NB4 (cell line): ENCODE measurements at regions not wholly inside any gene's neighbourhood (a gene's known extent, or its start where the extent isn't known, plus 50 kb on each side); places are given as distances from the start of the nearest gene placed in this dataset.

Experiments
- DNase-seq: peaks from one replicate; pipeline ENCODE4 v3.0.0; 2010; ENCODE audit warnings: low read depth
- H3K4me3 ChIP-seq: one replicate; pipeline ENCODE4 v1.5.1; 2011; ENCODE audit warnings: mild to moderate bottlenecking, low read depth, low read length, moderate library complexity
- MAX ChIP-seq: IDR thresholded peaks from 2 replicates; pipeline ENCODE4 v1.6.1; 2011; ENCODE audit warnings: low read depth, low read length
- MYC ChIP-seq: IDR thresholded peaks from 2 replicates; pipeline ENCODE4 v1.6.1; 2011; ENCODE audit warnings: low read depth, low read length
- POLR2A ChIP-seq: IDR thresholded peaks from 2 replicates; pipeline ENCODE4 v1.6.1; 2011; ENCODE audit warnings: mild to moderate bottlenecking; ENCODE audit not compliant: insufficient read length; ENCODE audit errors: extremely low read depth
- TF ChIP-seq, protein P1 (sequence below): IDR thresholded peaks from one replicate; pipeline ENCODE4 v1.5.1; 2012; ENCODE audit warnings: low read depth, low read length

DNA sequence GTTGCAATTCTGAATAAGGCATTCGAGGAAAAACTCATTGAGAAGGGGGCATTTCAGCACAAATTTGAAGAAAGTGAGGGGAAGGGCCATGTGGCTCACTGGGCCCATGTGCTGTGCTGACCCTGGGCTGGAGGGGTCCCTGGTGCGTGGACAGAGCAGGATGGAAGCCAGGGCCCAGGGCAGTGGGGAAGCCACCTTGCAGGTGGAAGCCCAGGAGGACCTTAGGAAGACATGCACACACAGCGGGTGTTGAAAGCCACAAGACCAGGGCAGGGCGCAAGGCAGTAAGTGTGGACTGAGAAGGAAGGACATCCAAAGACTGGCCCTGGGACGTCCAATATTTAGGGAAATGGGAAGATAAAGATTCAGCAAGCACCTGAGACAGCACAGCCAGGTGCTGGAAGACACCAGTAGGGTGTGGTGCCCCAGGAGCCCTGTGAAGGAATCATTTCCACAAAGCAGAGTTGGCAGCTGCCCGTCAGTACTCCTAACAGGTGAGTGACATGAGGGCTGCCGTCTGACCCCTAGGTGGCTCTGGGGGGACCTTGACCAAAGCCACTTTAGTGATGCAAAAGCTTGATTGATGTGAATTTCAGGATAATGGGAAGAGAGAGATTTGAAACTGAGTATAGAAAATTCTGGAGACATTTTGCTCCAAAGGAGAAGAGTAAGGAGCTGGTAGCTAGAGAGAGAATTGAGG, 254.4 kb upstream of the EXOC2 start:
- H3K4me3 ChIP-seq, result no peak overlapping the region
- TF ChIP-seq MAX, result no peak
- TF ChIP-seq, protein P1, sequence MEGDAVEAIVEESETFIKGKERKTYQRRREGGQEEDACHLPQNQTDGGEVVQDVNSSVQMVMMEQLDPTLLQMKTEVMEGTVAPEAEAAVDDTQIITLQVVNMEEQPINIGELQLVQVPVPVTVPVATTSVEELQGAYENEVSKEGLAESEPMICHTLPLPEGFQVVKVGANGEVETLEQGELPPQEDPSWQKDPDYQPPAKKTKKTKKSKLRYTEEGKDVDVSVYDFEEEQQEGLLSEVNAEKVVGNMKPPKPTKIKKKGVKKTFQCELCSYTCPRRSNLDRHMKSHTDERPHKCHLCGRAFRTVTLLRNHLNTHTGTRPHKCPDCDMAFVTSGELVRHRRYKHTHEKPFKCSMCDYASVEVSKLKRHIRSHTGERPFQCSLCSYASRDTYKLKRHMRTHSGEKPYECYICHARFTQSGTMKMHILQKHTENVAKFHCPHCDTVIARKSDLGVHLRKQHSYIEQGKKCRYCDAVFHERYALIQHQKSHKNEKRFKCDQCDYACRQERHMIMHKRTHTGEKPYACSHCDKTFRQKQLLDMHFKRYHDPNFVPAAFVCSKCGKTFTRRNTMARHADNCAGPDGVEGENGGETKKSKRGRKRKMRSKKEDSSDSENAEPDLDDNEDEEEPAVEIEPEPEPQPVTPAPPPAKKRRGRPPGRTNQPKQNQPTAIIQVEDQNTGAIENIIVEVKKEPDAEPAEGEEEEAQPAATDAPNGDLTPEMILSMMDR, result no peak
- TF ChIP-seq MYC, result no peak
- no peak for TF ChIP-seq POLR2A
- no peak for DNase-seq

- H3K4me3 ChIP-seq, result no peak overlapping the region
- TF ChIP-seq POLR2A (no peak), MYC (no peak), MAX (no peak)
- TF ChIP-seq, protein P1, result no peak
- DNase-seq, result no peak
These were observed 253.6 kb upstream of the EXOC2 start for GRCh38 chr6:946546-946945.

GRCh38 chr6:939526-940252, 246.8 kb upstream of the EXOC2 start:
- TF ChIP-seq, protein P1, result no peak
- no peak for TF ChIP-seq MYC
- no peak for TF ChIP-seq MAX
- TF ChIP-seq POLR2A, result no peak
- H3K4me3 ChIP-seq, result no peak overlapping the region
- no peak for DNase-seq

GRCh38 chr6:938916-939315, 246.0 kb upstream of the EXOC2 start:
- no peak for DNase-seq
- TF ChIP-seq MAX (no peak), MYC (no peak), POLR2A (no peak)
- TF ChIP-seq, protein P1, result no peak

GRCh38 chr6:938271-938905, 245.4 kb upstream of the EXOC2 start:
- DNase-seq, result no peak
- no peak overlapping the region for H3K4me3 ChIP-seq
- TF ChIP-seq, protein P1, result no peak
- TF ChIP-seq MYC (no peak), MAX (no peak), POLR2A (no peak)

More at GRCh38 chr6:938916-939315, 246.0 kb upstream of the EXOC2 start:
- no peak overlapping the region for H3K4me3 ChIP-seq
